Stimulated activated CD4-positive, alpha-beta T cell treated with anti-CD3 and anti-CD28 coated beads, Interleukin-4, amount 100 ng/mL, for 24 hours (primary cell): ENCODE measurements at regions not wholly inside any gene's neighbourhood (a gene's known extent, or its start where the extent isn't known, plus 50 kb on each side); places are given as distances from the start of the nearest gene placed in this dataset.

Experiments used
- DNase-seq: peaks from one replicate; pipeline ENCODE4 v3.0.0-alpha.2; 2020

GRCh38 chr4:27187786-27188185 lies 327.1 kb downstream of the STIM2 start:
- no peak for DNase-seq

- no peak for DNase-seq
Observed at GRCh38 chr4:27189683-27190082, 329.0 kb downstream of the STIM2 start.

DNA sequence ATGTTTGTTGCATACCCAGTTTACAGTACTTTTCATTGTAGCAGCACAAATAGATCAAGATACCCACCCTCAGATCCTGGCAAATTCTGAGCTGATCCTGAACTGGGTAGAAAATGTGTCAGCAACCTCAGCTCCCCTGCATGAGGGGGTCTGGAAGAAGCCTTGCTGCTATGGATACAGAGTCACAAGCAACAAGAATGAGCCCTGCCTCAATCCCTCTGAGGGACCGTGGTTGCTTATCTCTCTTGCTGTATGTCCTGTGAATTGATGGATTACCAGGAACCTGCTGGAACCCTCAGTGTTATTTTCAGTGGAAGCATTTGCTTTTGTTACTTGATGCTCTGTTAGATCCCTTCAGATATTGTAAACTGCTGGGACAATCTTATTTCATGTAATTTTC lies 331.0 kb downstream of the STIM2 start:
- no peak for DNase-seq

DNA sequence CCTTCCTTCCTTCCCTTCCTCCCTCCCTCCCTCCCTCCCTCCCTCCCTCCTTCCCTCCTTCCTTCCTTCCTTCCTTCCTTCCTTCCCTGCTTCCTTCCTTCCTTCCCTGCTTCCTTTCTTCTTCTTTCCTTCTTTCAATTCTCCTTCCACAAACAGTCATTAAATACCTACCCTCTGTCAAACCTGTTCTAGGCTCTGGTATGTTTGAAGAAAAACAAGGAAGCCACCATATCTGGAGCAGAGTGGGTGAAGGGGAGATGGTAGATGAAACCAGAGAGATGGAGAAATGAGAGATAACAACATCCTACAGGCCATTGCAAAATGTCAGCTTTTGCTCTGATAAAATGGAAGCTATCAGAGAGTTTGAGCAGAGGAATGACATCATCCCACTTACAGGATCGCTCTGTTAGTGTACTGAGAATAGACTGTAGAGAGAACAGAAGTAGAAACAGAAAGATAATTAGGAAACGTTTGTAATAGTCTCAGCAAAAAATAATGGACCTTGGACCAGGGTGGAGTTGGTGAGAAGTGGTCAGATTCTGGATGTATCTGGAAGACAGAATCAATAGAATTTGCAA lies 334.0 kb downstream of the STIM2 start:
- no peak for DNase-seq

DNA sequence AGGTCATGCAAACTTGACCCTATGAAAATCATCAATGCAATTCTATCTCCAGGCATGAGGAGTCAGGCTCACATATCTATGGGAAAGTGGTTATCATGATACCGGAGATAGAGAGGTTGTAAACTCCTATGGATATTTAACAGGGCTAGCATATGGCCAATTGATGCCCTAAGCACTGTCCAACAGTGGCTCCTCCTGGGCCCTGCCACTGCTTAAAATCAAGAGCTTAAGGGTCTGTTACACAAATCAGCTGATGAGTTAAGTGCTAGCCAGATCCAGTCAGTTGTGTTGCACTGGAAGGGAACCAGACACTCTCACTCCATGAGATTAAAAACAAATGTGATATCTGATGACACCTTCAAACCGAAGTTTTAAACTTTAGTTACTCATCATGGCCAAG lies 337.6 kb downstream of the STIM2 start:
- DNase-seq = no peak

DNA sequence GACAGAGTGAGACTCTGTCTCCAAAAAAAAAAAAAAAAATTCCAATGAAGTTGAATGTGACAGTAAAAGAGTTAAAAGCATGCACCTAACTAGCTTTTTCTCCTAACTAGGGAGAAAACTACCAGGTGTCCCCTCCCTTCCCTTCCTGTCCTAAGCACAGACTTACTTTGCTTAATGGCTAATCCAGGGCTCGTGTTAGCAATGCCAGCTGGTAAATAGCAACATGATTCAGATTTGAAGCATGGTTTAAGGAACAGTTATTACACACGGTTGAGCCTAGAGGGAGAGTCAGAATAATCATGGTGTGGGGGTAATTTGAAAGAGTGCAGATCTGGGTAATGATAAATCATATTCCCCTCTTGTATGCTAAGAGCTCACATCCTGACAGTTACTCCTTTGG lies 338.3 kb downstream of the STIM2 start:
- DNase-seq = no peak

DNA sequence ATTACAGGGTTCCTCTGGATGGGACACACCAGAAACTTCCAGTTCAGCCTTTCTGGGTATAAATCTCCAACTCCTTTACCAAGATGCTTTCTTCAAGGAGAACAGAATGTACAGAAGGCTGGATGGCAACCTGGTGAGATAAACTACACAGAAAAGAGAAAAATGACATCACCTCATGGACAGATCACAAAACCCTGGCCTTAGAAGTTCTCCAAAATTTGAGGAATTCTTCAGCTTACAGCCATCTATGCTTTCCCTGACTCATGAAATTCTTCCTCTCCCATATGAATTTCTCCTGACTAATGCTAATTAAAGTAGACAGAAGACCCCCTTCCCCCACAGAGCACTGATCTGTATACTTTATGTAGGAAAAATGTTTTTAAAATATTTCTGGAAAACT lies 345.4 kb downstream of the STIM2 start:
- DNase-seq = no peak

DNA sequence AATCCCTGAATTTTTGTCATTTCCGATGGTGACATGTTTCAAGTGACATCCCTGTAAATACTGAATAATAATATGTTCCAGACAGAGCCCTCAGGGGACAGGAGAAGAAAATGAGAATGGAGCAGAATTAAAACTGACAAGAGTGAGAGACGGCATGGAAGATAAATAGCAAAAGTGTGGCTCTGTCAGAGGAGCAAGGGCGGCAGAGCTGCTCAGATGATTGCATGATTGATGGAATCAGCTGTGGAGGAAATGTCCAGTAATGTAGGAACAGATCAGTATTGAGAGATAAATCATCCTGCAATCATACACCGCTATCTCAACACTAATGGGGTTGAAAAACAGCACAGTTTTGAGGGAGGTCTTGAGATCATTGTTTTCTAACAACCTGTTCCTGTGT lies 350.3 kb downstream of the STIM2 start:
- no peak for DNase-seq

- no peak for DNase-seq
Observed at GRCh38 chr4:27214010-27214409, 353.4 kb downstream of the STIM2 start.

- no peak for DNase-seq
Observed at GRCh38 chr4:27215220-27215826, 354.7 kb downstream of the STIM2 start.

- no peak for DNase-seq
Observed at GRCh38 chr4:27217261-27217769, 356.7 kb downstream of the STIM2 start.

GRCh38 chr4:27218013-27218412 lies 357.4 kb downstream of the STIM2 start:
- no peak for DNase-seq

GRCh38 chr4:27223326-27223725 lies 362.7 kb downstream of the STIM2 start:
- no peak for DNase-seq

GRCh38 chr4:27233531-27233930 lies 372.9 kb downstream of the STIM2 start:
- DNase-seq = no peak

DNA sequence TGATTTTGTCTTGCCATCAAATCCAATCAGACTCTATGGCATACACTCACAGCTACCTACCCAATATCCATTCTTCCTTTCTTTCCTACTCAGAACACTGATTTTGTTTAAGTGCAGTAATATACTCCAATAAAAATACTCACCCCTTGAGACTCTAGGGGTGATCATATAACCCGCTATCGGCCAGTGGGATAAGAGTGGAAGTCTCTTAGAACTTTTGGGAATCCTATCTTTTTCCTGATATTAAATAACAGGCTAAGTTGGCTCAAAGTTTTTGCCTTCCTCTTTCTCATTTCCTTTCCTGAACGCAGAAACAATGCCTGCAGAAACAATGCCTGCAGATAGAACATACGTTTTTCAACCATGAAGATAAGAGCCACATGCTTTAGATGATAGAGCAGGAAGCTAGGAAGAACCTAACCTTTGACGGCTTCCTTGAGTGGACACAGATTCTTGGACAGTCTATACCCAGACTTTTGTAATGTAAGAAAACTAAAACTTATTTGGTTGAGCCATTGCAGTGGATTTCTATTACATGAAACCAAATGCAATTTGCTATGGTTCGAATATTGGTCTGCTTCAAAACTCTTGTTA lies 373.8 kb downstream of the STIM2 start:
- no peak for DNase-seq

DNA sequence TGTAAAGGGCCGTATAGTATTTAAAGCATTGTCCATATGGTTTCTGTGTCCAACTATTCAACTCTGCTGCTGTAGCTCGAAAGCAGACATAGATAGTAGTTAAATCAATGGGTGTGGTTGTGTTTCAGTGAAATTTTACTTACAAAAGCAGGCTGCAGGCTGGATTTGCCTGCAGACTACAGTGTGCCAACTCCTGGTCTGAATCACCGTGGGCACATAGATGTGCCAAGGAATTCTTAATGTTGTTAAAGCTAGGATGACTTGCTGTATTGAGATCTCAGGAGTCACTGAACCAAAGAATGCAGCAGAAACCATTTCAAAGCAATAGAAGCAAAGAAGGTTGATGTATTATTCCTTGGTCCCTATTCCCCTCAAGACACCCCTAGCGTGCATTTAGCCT lies 379.0 kb downstream of the STIM2 start:
- DNase-seq = no peak

- DNase-seq = no peak
Observed at GRCh38 chr4:27242217-27242616, 381.6 kb downstream of the STIM2 start.

DNA sequence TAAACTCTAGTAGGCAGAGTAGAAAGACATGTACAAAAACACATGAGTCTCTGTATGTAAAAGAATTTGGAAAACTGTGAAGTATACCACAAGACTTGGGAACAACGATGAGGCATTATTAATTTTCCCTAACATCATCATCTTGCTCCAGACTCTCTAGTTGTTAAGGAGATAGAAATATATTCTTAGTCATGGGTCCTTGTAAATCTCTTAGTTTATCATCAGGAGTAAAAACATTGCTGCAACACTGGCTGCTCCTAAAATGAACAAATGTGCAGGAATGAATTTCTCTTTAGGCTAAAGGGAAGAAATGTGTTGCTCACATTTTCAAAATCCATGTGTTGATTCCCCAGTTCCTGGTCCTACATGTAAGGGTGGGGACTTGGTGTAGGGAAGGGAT lies 384.6 kb downstream of the STIM2 start:
- no peak for DNase-seq

DNA sequence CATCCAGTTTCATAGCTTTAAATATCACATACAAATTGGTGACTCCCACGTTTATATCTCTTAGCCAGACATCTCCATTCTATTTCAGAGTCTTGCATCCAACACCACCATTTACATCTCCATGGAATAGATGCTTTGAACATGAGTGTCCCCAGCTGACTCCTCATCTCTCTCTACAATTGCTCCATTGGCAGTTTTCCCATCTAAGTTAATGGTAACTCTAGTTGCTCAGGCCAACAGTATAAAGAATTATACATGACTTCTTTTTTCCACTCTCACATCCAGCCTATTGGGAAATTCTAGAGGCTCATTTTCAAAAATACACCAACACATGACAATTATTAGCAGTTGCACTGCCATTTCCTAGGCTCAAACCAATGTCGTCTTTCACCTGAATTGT lies 388.2 kb downstream of the STIM2 start:
- DNase-seq = no peak

- no peak for DNase-seq
Observed at GRCh38 chr4:27251771-27252170, 391.1 kb downstream of the STIM2 start.

DNA sequence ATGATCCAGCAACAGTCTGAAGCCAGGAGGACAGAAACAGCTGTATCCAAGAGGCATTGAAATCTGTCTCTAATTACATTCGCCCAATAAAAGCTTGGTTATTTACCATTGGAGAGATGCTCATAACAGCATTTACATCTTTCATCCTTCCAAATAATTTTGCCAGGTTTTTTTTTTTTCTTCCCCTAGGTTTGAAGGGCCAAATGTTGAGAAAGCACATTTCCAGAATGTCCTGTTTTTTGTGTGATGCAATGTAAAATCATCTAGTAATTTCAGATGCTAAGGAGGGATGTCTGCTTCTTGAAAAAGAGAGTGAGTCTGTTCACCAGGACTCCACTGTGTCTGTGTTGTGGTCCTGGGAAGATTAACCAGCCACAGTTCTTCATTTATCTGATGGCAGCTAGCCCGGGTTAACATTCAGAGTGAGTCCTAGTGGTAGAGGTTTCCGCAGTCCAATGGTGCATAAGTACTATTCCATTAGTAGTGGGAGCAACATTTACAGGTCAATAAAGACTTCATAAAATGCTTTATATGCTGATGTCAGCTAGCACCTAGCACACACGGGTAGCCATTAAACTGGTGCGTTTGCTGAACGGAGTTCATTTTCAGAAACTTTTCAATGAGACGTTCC lies 406.8 kb downstream of the STIM2 start:
- no peak for DNase-seq

GRCh38 chr4:27267970-27268355 lies 407.3 kb downstream of the STIM2 start:
- DNase-seq = no peak

DNA sequence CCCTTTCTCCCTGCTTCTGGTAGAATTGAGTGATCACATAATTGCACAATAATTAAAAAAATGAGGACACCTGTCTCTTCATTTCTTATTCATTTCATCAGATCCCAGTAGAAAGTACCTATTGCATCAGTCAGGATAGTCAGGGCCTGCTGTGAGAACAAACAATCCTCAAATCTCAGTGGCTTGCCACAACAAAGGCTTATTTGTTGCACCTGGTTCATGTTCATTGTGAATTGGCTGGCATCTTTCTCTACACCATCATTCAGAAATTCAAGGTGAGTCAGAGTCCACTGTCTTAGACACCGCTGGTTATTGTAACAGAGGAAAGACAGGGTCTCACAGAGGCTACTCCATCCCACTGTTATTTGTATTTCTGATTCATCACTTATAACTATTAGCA lies 409.8 kb downstream of the STIM2 start:
- DNase-seq = no peak

- DNase-seq = no peak
Observed at GRCh38 chr4:27271555-27271954, 410.9 kb downstream of the STIM2 start.
